SK-N-SH treated with all-trans-retinoic acid at 6 μM for 48 hours (cell line): ENCODE measurements at regions not wholly inside any gene's neighbourhood (a gene's known extent, or its start where the extent isn't known, plus 50 kb on each side); places are given as distances from the start of the nearest gene placed in this dataset.

Experiments
- ATAC-seq: fragments of 200-7000 bp; cut with Tn5 transposase; 3 replicates; pipeline ENCODE4 v1.9.1; 2020; ENCODE audit warnings: mild to moderate bottlenecking, moderate library complexity
- ARNTL ChIP-seq: fragments of 450-650 bp; formaldehyde crosslinking; IDR thresholded peaks from 2 replicates; pipeline ENCODE4 v1.5.0; 2020; ENCODE audit warnings: low read depth, mild to moderate bottlenecking, moderate library complexity, borderline replicate concordance
- BACH2 ChIP-seq: fragments of 250-450 bp; sonication (Bioruptor Pico); IDR thresholded peaks from 2 replicates; pipeline ENCODE4 v1.9.0; 2021; ENCODE audit warnings: mild to moderate bottlenecking, borderline replicate concordance
- CSRNP3 ChIP-seq: fragments of 250-450 bp; sonication (Bioruptor Pico); IDR thresholded peaks from 2 replicates; pipeline ENCODE4 v1.5.1; 2021; ENCODE audit warnings: mild to moderate bottlenecking, moderate library complexity
- ESRRG ChIP-seq: fragments of 250-450 bp; sonication (Bioruptor Pico); IDR thresholded peaks from 2 replicates; pipeline ENCODE4 v1.6.1; 2021; ENCODE audit warnings: mild to moderate bottlenecking
- GLIS3 ChIP-seq: fragments of 250-450 bp; sonication (Bioruptor Pico); IDR thresholded peaks from 2 replicates; pipeline ENCODE4 v1.5.0; 2020; ENCODE audit warnings: mild to moderate bottlenecking, moderate library complexity
- ISL1 ChIP-seq: fragments of 250-450 bp; sonication (Bioruptor Pico); IDR thresholded peaks from 2 replicates; pipeline ENCODE4 v2.1.2; 2022; ENCODE audit warnings: mild to moderate bottlenecking, moderate library complexity
- OSR1 ChIP-seq: fragments of 250-450 bp; sonication (Bioruptor Pico); IDR thresholded peaks from 2 replicates; pipeline ENCODE4 v1.8.0; 2022; ENCODE audit warnings: moderate library complexity, mild to moderate bottlenecking, inconsistent platforms
- PATZ1 ChIP-seq: fragments of 250-450 bp; sonication (Bioruptor Pico); IDR thresholded peaks from 2 replicates; pipeline ENCODE4 v1.8.0; 2020; ENCODE audit warnings: mild to moderate bottlenecking, moderate library complexity, borderline replicate concordance
- PPARA ChIP-seq: fragments of 250-450 bp; sonication (Bioruptor Pico); IDR thresholded peaks from 2 replicates; pipeline ENCODE4 v1.5.0; 2020; ENCODE audit warnings: mild to moderate bottlenecking, borderline replicate concordance
- SNAI2 ChIP-seq: fragments of 250-450 bp; sonication (Bioruptor Pico); IDR thresholded peaks from 2 replicates; pipeline ENCODE4 v1.5.0; 2020; ENCODE audit warnings: mild to moderate bottlenecking, moderate library complexity
- TOX ChIP-seq: fragments of 250-450 bp; sonication (Bioruptor Pico); IDR thresholded peaks from 2 replicates; pipeline ENCODE4 v1.8.0; 2021; ENCODE audit warnings: mild to moderate bottlenecking, moderate library complexity, borderline replicate concordance
- ZC3H10 ChIP-seq: fragments of 250-450 bp; sonication (Bioruptor Pico); IDR thresholded peaks from 2 replicates; pipeline ENCODE4 v1.5.1; 2021; ENCODE audit warnings: mild to moderate bottlenecking, moderate library complexity
- ZFP3 ChIP-seq: fragments of 250-450 bp; sonication (Bioruptor Pico); IDR thresholded peaks from 2 replicates; pipeline ENCODE4 v1.5.0; 2020; ENCODE audit warnings: mild to moderate bottlenecking, moderate library complexity
- ZFP30 ChIP-seq: fragments of 450-650 bp; formaldehyde crosslinking; IDR thresholded peaks from 2 replicates; pipeline ENCODE4 v1.5.0; 2022; ENCODE audit warnings: mild to moderate bottlenecking, moderate library complexity
- ZNF70 ChIP-seq: fragments of 450-650 bp; formaldehyde crosslinking; IDR thresholded peaks from 2 replicates; pipeline ENCODE4 v1.5.0; 2020; ENCODE audit warnings: mild to moderate bottlenecking, moderate library complexity
- ZNF8 ChIP-seq: fragments of 450-650 bp; formaldehyde crosslinking; IDR thresholded peaks from 2 replicates; pipeline ENCODE4 v1.5.0; 2020; ENCODE audit warnings: mild to moderate bottlenecking, moderate library complexity
- TF ChIP-seq, protein P1 (sequence below): fragments of 250-450 bp; sonication (Bioruptor Pico); IDR thresholded peaks from 2 replicates; pipeline ENCODE4 v1.5.0; 2020; ENCODE audit warnings: mild to moderate bottlenecking, moderate library complexity
- TF ChIP-seq, protein P2 (sequence below): fragments of 250-450 bp; sonication (Bioruptor Pico); IDR thresholded peaks from 2 replicates; pipeline ENCODE4 v1.8.0; 2021; ENCODE audit warnings: low read depth, mild to moderate bottlenecking, moderate library complexity, borderline replicate concordance
- TF ChIP-seq, protein P3 (sequence below): fragments of 250-450 bp; sonication (Bioruptor Pico); IDR thresholded peaks from 2 replicates; pipeline ENCODE4 v1.5.1; 2020; ENCODE audit warnings: low read depth, mild to moderate bottlenecking, moderate library complexity

DNA sequence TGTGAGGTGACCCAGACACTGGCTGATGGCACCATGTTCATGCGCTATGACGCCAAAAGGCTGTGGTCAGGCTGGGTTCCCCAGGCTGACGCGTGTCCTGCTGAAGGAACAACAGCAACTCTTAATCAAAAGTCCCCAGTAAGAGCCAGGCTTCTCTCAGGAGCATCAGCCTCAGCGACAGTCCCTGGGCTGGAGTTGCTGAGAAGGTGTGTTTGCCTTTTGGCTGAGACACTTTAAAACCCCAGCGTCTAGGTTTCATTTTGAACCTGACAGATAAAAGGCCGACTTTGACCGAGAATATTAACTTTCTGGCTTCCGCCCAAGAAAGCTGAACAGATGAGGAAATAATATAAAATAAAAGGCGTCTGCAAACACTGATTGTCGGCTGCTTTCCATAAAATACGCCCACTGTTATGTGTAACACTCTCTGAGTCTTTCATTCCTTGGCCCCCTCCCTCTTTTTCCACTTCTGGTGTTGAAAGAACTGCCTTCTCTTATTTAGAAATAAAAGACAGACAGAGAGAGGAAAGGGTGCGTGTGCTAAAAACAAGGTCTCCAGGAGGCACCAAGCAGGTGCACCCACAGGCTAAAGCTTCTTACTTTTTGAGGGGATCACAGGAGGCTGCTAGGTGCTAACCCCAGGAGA, 373.6 kb downstream of the MID1IP1 start (continued):
- TF ChIP-seq, protein P1, sequence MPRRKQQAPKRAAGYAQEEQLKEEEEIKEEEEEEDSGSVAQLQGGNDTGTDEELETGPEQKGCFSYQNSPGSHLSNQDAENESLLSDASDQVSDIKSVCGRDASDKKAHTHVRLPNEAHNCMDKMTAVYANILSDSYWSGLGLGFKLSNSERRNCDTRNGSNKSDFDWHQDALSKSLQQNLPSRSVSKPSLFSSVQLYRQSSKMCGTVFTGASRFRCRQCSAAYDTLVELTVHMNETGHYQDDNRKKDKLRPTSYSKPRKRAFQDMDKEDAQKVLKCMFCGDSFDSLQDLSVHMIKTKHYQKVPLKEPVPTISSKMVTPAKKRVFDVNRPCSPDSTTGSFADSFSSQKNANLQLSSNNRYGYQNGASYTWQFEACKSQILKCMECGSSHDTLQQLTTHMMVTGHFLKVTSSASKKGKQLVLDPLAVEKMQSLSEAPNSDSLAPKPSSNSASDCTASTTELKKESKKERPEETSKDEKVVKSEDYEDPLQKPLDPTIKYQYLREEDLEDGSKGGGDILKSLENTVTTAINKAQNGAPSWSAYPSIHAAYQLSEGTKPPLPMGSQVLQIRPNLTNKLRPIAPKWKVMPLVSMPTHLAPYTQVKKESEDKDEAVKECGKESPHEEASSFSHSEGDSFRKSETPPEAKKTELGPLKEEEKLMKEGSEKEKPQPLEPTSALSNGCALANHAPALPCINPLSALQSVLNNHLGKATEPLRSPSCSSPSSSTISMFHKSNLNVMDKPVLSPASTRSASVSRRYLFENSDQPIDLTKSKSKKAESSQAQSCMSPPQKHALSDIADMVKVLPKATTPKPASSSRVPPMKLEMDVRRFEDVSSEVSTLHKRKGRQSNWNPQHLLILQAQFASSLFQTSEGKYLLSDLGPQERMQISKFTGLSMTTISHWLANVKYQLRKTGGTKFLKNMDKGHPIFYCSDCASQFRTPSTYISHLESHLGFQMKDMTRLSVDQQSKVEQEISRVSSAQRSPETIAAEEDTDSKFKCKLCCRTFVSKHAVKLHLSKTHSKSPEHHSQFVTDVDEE = no peak
- no peak for TF ChIP-seq BACH2

GRCh38 chrX:39175418-39176057, 374.3 kb downstream of the MID1IP1 start:
- TF ChIP-seq PATZ1 (no peak), CSRNP3 (no peak), OSR1 (CRISPR knock-in tag) (no peak), ZFP30 (CRISPR knock-in tag) (no peak), ZNF8 (CRISPR knock-in tag) (no peak), ISL1 (no peak), TOX (no peak)
- TF ChIP-seq, protein P2, sequence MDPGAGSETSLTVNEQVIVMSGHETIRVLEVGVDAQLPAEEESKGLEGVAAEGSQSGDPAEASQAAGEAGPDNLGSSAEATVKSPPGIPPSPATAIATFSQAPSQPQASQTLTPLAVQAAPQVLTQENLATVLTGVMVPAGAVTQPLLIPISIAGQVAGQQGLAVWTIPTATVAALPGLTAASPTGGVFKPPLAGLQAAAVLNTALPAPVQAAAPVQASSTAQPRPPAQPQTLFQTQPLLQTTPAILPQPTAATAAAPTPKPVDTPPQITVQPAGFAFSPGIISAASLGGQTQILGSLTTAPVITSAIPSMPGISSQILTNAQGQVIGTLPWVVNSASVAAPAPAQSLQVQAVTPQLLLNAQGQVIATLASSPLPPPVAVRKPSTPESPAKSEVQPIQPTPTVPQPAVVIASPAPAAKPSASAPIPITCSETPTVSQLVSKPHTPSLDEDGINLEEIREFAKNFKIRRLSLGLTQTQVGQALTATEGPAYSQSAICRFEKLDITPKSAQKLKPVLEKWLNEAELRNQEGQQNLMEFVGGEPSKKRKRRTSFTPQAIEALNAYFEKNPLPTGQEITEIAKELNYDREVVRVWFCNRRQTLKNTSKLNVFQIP (CRISPR knock-in tag) = no peak
- ATAC-seq = no peak

DNA sequence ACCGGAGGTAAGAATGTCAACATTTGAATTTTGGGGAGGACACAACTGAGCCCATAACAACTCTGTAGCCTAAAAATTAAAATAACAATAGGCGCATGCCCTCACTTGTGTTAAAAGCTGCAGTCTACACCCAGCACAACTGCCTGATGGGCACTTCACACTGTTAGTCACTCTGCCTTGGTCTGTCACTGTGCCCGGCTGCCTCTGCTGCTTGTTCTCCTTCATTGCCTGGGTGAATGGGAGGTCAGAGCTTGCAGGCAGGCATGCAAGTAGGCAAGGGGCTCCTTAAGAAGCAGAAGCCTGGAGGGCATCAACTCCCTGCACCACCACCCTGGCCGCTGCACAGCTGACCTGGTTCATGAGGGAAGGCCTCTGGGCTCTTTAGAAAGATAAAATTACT, 374.8 kb downstream of the MID1IP1 start:
- TF ChIP-seq OSR1 (CRISPR knock-in tag) (no peak), ZC3H10 (CRISPR knock-in tag) (no peak), CSRNP3 (no peak), ZFP3 (CRISPR knock-in tag) (no peak), SNAI2 (CRISPR knock-in tag) (no peak), GLIS3 (CRISPR knock-in tag) (no peak), ISL1 (no peak), ARNTL (CRISPR knock-in tag) (no peak), PATZ1 (no peak), ESRRG (no peak), ZNF70 (no peak), PPARA (CRISPR knock-in tag) (no peak)
- TF ChIP-seq, protein P3, sequence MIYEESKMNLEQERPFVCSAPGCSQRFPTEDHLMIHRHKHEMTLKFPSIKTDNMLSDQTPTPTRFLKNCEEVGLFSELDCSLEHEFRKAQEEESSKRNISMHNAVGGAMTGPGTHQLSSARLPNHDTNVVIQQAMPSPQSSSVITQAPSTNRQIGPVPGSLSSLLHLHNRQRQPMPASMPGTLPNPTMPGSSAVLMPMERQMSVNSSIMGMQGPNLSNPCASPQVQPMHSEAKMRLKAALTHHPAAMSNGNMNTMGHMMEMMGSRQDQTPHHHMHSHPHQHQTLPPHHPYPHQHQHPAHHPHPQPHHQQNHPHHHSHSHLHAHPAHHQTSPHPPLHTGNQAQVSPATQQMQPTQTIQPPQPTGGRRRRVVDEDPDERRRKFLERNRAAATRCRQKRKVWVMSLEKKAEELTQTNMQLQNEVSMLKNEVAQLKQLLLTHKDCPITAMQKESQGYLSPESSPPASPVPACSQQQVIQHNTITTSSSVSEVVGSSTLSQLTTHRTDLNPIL (CRISPR knock-in tag) = no peak
- no peak for ATAC-seq
